ENCODE measurements at regions not wholly inside any gene's neighbourhood (a gene's known extent, or its start where the extent isn't known, plus 50 kb on each side); places are given as distances from the start of the nearest gene placed in this dataset.

DNA sequence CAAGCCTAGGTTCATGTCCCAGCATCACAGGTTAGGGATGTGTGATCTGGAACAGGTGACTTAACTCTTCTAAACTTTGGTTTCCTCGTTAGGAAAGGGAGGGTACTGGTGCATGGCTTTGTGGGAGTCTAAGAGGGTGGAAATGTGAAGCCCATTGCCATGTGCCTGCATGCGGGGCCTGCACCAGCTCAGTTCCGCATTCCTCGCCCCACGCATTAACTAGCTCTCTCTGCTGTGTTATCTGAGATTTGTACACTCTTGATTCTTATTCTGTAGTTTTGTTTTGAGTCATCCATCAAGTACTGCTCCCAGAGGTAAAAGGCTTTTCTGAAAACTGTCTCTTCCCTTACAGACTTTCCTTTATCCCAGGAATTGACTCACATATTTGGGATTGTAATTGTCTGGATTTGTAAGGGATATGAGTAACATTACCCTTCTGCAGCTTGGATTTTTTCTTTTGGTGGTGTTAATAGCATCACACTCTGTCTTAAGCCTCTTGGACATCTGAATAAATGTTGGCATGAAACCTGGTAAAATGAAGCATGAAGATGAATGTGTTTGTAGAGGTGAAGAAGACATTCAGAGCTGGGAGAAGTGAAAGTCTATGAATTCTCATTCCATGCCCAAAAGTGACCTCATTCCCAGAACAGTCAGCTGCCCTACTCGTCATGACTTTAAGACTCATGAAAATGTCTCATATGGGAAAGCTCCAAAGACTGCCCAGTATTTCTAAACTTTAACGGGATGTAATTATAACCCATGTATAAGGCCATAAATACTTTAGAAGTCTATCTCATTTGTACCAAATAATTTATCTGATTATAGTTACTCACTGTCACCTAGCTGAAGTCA, 357.3 kb downstream of the FOXA2 start:
- DNase-seq (no peak), ATAC-seq (no peak)
- H3K27ac ChIP-seq = no peak overlapping the region
- no peaks in the 10 kb centered on the region for H3K27me3 ChIP-seq (ENCODE audit: insufficient read depth in 3 of 3, low read length in 2 of 3)
- no peaks in the 10 kb centered on the region for H3K4me1 ChIP-seq
- H3K4me3 ChIP-seq = no peak overlapping the region
- no peaks in the 10 kb centered on the region for H3K9me3 ChIP-seq
- intact Hi-C loops (cut with DNase I) = no loop called here
- TF ChIP-seq, protein P1, sequence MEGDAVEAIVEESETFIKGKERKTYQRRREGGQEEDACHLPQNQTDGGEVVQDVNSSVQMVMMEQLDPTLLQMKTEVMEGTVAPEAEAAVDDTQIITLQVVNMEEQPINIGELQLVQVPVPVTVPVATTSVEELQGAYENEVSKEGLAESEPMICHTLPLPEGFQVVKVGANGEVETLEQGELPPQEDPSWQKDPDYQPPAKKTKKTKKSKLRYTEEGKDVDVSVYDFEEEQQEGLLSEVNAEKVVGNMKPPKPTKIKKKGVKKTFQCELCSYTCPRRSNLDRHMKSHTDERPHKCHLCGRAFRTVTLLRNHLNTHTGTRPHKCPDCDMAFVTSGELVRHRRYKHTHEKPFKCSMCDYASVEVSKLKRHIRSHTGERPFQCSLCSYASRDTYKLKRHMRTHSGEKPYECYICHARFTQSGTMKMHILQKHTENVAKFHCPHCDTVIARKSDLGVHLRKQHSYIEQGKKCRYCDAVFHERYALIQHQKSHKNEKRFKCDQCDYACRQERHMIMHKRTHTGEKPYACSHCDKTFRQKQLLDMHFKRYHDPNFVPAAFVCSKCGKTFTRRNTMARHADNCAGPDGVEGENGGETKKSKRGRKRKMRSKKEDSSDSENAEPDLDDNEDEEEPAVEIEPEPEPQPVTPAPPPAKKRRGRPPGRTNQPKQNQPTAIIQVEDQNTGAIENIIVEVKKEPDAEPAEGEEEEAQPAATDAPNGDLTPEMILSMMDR (IDR thresholded peaks at IDR 0.05) = no peak
- no peaks in the 10 kb centered on the region for H3K36me3 ChIP-seq (ENCODE audit: insufficient read depth in 1 of 2, low read depth in 1 of 2)
- 15 to 35% (median 23%) methylated on average over 7 of the region's 7 CpGs for WGBS, 3 donors

DNA sequence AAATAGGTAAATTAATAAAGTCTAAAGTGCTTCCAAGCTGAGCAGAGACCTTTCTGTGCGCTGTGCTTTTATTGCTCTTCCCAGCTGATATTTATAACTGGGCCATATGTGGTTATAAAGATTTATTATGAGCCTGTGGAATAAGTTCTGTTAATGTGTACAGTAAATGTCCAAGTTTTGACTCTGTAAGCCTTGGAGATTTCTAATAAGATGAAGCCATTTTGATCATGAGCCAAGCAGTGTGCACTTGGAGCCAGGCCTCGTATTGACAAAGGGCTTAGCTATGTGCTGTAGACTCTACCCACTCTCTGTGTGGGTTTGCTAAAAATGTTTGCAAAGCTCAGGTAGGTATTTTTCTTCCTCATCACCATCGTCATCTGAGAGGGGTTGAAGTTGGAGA, 361.1 kb downstream of the FOXA2 start:
- Histone ChIP-seq H3K27ac (no peak overlapping the region), H3K36me3 (ENCODE audit: insufficient read depth in 1 of 2, low read depth in 1 of 2) (no peaks in the 10 kb centered on the region), H3K27me3 (ENCODE audit: insufficient read depth in 3 of 3, low read length in 2 of 3) (no peaks in the 10 kb centered on the region), H3K9me3 (no peaks in the 10 kb centered on the region), H3K4me1 (no peaks in the 10 kb centered on the region), H3K4me3 (no peak overlapping the region)
- no peak for ATAC-seq
- 53 to 66% (median 59%) methylated on average over 3 of the region's 3 CpGs for WGBS, 3 donors
- intact Hi-C loops (cut with DNase I) = no loop called here
- no peak for DNase-seq
- TF ChIP-seq, protein P1 (IDR thresholded peaks at IDR 0.05) = no peak

DNA sequence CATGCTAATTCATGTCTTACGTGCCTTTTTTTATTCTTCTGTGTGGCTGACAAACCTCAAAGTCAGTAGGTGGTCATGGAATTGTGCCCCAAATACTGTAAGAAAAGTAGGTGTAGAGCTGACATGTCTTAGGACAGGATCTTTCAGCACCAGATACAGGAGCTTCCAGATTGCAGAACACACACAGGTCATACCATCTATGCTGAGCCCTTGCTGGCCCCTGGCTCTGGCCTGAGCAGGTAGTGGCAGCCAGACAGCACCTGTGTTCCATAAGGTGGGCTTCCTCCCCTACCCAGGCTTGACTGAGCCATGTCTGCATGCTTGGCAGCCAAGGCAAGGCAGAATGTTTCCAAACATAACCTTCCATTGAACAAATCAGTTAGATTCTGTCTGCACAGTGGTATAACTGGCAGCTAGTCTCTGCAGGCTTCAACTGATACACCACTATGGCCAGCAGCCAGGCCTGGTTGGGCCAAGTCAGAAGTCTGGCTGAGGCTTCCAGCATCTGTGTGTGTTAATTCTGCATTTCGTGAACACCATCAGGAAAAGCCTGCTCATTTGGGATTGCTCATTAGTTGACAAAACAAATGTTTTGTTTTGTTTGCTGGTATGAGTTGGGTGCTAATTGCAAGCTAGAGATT, 366.5 kb downstream of the FOXA2 start:
- 50 to 56% (median 51%) methylated on average over 2 of the region's 2 CpGs for WGBS, 3 donors
- intact Hi-C loops (cut with DNase I) = no loop called here
- H3K4me3 ChIP-seq = no peak overlapping the region
- no peaks in the 10 kb centered on the region for H3K36me3 ChIP-seq (ENCODE audit: insufficient read depth in 1 of 2, low read depth in 1 of 2)
- TF ChIP-seq, protein P1 (IDR thresholded peaks at IDR 0.05) = no peak
- DNase-seq (peak in 1 of 2 donors; percentile 53), ATAC-seq (no peak)
- H3K4me1 ChIP-seq = no peaks in the 10 kb centered on the region
- H3K27me3 ChIP-seq (ENCODE audit: insufficient read depth in 3 of 3, low read length in 2 of 3) = peaks cover 0 to 8% (median 0%) of the 10 kb centered on the region in 3 donors
- H3K9me3 ChIP-seq = no peaks in the 10 kb centered on the region
- H3K27ac ChIP-seq = no peak overlapping the region

DNA sequence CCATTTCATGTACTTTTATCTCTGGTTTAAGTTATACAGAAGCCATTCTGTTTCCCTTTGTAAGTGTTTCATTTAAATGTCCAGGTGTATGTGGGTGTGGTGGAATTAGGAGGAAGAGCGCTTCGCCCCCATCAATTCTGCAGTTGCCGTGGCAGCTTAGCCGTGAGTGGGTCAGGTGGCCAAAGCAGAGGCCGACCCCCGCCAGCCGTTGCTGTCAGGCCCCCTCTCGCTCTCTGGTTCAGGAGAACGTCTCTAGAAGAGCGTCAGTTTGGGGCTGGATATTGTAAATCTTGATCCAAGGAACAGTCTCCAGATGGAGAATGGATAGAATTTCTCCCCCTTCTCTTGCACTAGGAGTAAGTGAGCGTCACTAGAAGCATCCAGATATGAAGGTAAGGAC, 367.4 kb downstream of the FOXA2 start:
- no peak for ATAC-seq
- TF ChIP-seq, protein P1 (IDR thresholded peaks at IDR 0.05) = no peak
- Histone ChIP-seq H3K4me3 (no peak overlapping the region), H3K27ac (no peak overlapping the region), H3K27me3 (ENCODE audit: insufficient read depth in 3 of 3, low read length in 2 of 3) (peaks cover 0 to 8% (median under 1%) of the 10 kb centered on the region in 3 donors), H3K36me3 (ENCODE audit: insufficient read depth in 1 of 2, low read depth in 1 of 2) (no peaks in the 10 kb centered on the region), H3K4me1 (no peaks in the 10 kb centered on the region), H3K9me3 (no peaks in the 10 kb centered on the region)
- 68 to 75% (median 69%) methylated on average over 11 of the region's 11 CpGs for WGBS, 3 donors
- DNase-seq = no peak
- intact Hi-C loops (cut with DNase I) = no loop called here
